ENCODE measurements at regions not wholly inside any gene's neighbourhood (a gene's known extent, or its start where the extent isn't known, plus 50 kb on each side); places are given as distances from the start of the nearest gene placed in this dataset.

GRCh38 chr1:193626695-193627094 is 440.3 kb upstream of the B3GALT2 start:
- H3K4me3 ChIP-seq (ENCODE audit: low read depth, low read length), result no peak overlapping the region
- DNase-seq (ENCODE audit: low read depth), result no peak

GRCh38 chr1:193625255-193625654 is 438.8 kb upstream of the B3GALT2 start:
- no peak for DNase-seq (ENCODE audit: low read depth)
- no peak for TF ChIP-seq CTCF (conservative IDR thresholded peaks at IDR 0.05; ENCODE audit: low read depth, low read length)
- no peak overlapping the region for H3K4me3 ChIP-seq (ENCODE audit: low read depth, low read length)

More at GRCh38 chr1:193626695-193627094, 440.3 kb upstream of the B3GALT2 start:
- TF ChIP-seq CTCF (conservative IDR thresholded peaks at IDR 0.05; ENCODE audit: low read depth, low read length), result no peak

- H3K4me3 ChIP-seq (ENCODE audit: low read depth, low read length), result no peak overlapping the region
- TF ChIP-seq CTCF (conservative IDR thresholded peaks at IDR 0.05; ENCODE audit: low read depth, low read length), result no peak
- DNase-seq (ENCODE audit: low read depth), result no peak
Observed at GRCh38 chr1:193619911-193620310, 433.5 kb upstream of the B3GALT2 start.

DNA sequence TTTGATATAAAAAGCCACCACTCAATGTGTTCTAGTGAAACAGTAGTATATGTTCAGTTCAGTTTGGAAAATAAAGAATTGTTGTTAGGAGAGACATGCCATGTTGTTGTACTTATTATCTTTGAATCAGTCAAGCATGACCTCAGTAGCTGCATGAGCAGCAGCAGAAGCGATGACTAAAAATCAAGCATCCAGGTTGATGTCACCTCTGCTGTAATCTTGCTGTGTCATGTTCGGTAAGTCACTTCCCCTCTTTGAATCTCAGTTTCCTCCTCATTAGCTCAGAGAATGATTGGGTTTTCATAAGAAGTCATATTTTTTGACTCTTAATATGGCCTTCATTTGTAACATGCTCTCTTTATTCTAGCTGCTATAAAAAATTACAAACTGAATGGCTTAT is 428.4 kb upstream of the B3GALT2 start:
- no peak for TF ChIP-seq CTCF (conservative IDR thresholded peaks at IDR 0.05; ENCODE audit: low read depth, low read length)
- no peak overlapping the region for H3K4me3 ChIP-seq (ENCODE audit: low read depth, low read length)
- DNase-seq (ENCODE audit: low read depth), result peak; percentile 89

DNA sequence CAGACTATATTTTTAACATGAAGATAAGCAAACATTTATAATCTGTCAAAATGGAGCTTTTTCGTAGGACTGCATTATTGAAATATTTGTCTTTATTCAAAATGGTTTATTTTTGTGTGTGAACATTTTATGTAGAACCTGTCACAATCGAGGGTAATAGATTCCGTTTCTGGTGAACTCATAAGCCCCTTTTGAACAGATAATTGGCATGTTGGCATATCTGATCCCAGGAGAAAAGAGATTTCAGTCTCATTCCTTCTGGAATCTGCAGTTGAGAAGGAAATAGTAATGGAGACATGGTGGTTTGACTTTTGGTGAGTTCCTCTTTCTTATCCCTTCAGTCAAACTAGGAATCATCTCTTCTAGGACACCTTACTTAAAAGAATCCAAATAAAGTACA is 427.9 kb upstream of the B3GALT2 start:
- H3K4me3 ChIP-seq (ENCODE audit: low read depth, low read length), result no peak overlapping the region
- no peak for DNase-seq (ENCODE audit: low read depth)

DNA sequence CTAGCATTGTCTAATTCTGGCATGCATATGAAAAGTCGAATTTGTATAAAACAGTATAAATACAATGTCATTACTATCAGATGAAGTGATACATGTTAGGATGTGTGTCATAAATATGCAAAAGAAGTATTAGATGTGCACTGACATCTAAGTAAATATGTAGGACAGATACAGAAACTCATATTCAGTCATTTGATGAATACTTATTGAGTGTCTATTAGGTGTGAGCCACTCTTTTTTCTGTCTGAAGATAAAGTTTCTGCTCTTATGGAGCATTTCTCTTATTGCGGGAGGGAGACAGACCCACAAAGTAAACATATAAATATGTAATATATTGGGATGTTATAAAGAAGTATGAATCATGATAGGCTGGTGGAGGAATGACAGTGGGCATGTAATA is 426.6 kb upstream of the B3GALT2 start:
- no peak for DNase-seq (ENCODE audit: low read depth)

More for the DNA sequence above, 427.9 kb upstream of the B3GALT2 start:
- TF ChIP-seq CTCF (conservative IDR thresholded peaks at IDR 0.05; ENCODE audit: low read depth, low read length), result no peak

More for the DNA sequence above, 426.6 kb upstream of the B3GALT2 start:
- H3K4me3 ChIP-seq (ENCODE audit: low read depth, low read length), result no peak overlapping the region
- TF ChIP-seq CTCF (conservative IDR thresholded peaks at IDR 0.05; ENCODE audit: low read depth, low read length), result no peak

Measured in epithelial cell of proximal tubule (primary cell).